Activated T-helper 2 cell treated with anti-CD3 and anti-CD28 coated beads, Interferon-gamma antibody, Interleukin-2, Interleukin-4, amounts not matched to agents 10 μg/mL and 5 μg/mL and 100 μg/mL, durations not matched to agents 14 hours and 24 hours and 36 hours (primary cell): ENCODE measurements at regions not wholly inside any gene's neighbourhood (a gene's known extent, or its start where the extent isn't known, plus 50 kb on each side); places are given as distances from the start of the nearest gene placed in this dataset.
A peak's percentile ranks its signal among the peaks of the same experiment; 100 is the strongest.

Source experiments
- DNase-seq: peaks from one replicate; pipeline ENCODE4 v3.0.0; 2021; ENCODE audit warnings: low spot score
- H3K27ac Mint-ChIP-seq: one replicate; pipeline ENCODE4 v1.8.0; 2021; ENCODE audit warnings: mixed read lengths
- H3K27me3 Mint-ChIP-seq: one replicate; pipeline ENCODE4 v1.8.0; 2021; ENCODE audit warnings: low read depth, mixed read lengths
- H3K36me3 Mint-ChIP-seq: one replicate; pipeline ENCODE4 v1.8.0; 2021; ENCODE audit warnings: low read depth, mixed read lengths
- H3K4me1 Mint-ChIP-seq: one replicate; pipeline ENCODE4 v1.8.0; 2021; ENCODE audit warnings: low read depth, mixed read lengths
- H3K4me3 Mint-ChIP-seq: one replicate; pipeline ENCODE4 v1.8.0; 2021; ENCODE audit warnings: low read depth, mild to moderate bottlenecking, moderate library complexity, mixed read lengths
- H3K9me3 Mint-ChIP-seq: one replicate; pipeline ENCODE4 v1.8.0; 2021; ENCODE audit warnings: mixed read lengths
- intact Hi-C: fragments of 100-400 bp; cut with micrococcal nuclease; formaldehyde crosslinking; loops from one replicate; pipeline ENCODE4 v1.15.1; 2023

- no peaks in the 10 kb centered on the region for H3K9me3 Mint-ChIP-seq
- H3K27me3 Mint-ChIP-seq: no peaks in the 10 kb centered on the region
Observed at GRCh38 chr6:53744321-53744720, 50.5 kb upstream of the LRRC1 start.

GRCh38 chr6:53741034-53741823 lies 53.6 kb upstream of the LRRC1 start:
- intact Hi-C loops: loop anchor here (1.0 kb wide), 1 partner anchor 9 kb away; no protein-coding TSS in a partner anchor
- H3K4me1 Mint-ChIP-seq: peaks cover 11% of the 10 kb centered on the region
- peak overlapping the region; percentile 67 for H3K27ac Mint-ChIP-seq
- peak overlapping the region; percentile 60 for H3K4me3 Mint-ChIP-seq
- no peaks in the 10 kb centered on the region for H3K36me3 Mint-ChIP-seq
- no peaks in the 10 kb centered on the region for H3K27me3 Mint-ChIP-seq
- H3K9me3 Mint-ChIP-seq: no peaks in the 10 kb centered on the region
- peak; percentile 13 for DNase-seq

More at GRCh38 chr6:53744321-53744720, 50.5 kb upstream of the LRRC1 start:
- no peak for DNase-seq
- Mint-ChIP-seq H3K4me1 (peaks cover 11% of the 10 kb centered on the region), H3K27ac (no peak overlapping the region), H3K4me3 (no peak overlapping the region), H3K36me3 (no peaks in the 10 kb centered on the region)
- intact Hi-C loops: no loop called here

DNA sequence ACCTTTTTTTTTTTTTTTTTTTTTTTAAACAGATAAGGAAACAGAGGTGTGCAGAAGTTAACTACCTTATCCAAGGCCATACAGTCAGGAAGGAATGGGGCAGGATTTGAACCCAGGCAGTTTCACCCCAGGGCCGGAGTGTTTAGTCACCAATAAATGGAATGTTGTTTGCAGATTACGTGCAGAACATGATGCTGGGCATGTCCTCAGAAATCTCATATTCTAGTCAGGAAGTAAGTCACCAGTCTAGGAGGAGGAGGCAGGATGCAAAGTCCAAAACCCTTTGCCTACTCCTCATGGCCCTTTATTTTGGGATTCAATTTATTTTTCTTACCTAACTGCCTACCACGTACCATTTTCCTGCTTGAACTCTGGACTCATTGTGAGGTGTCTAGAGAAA lies 57.1 kb upstream of the LRRC1 start:
- Mint-ChIP-seq H3K4me1 (peaks cover 41% of the 10 kb centered on the region), H3K36me3 (peaks cover 2% of the 10 kb centered on the region), H3K27me3 (no peaks in the 10 kb centered on the region), H3K27ac (no peak overlapping the region), H3K9me3 (no peaks in the 10 kb centered on the region), H3K4me3 (no peak overlapping the region)
- DNase-seq: no peak
- intact Hi-C loops: no loop called here

DNA sequence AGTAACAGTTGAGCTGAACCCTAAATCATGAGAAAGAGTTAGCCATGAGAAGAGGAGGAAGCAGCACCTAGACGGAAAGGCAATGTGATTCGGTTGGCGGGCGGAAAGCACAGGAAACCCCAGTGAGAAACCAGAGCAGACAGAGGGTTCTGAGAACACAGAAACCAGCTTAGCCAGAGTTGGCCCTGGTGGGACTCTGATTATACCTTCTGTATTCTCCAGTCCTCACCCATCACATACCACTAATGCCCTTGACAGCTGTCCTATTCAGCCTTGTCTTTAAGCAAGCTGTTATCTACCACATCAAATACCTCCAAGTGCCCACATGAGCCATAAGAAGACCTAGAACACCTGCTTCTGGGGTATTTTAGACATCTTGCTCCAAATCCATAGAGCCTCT lies 58.9 kb upstream of the LRRC1 start:
- no peak overlapping the region for H3K27ac Mint-ChIP-seq

GRCh38 chr6:53734473-53735299 lies 60.1 kb upstream of the LRRC1 start:
- peak; percentile 32 for DNase-seq
- H3K4me1 Mint-ChIP-seq: peaks cover 44% of the 10 kb centered on the region
- peak overlapping the region; percentile 30 for H3K4me3 Mint-ChIP-seq
- H3K36me3 Mint-ChIP-seq: peaks cover 2% of the 10 kb centered on the region
- intact Hi-C loops: loop anchor here (2.0 kb wide), 1 partner anchor 16 kb away; no protein-coding TSS in a partner anchor
- H3K27ac Mint-ChIP-seq: peak overlapping the region; percentile 24
- no peaks in the 10 kb centered on the region for H3K9me3 Mint-ChIP-seq
- no peaks in the 10 kb centered on the region for H3K27me3 Mint-ChIP-seq

More for the DNA sequence above, 58.9 kb upstream of the LRRC1 start:
- intact Hi-C loops: loop anchor here (2.0 kb wide), 1 partner anchor 17 kb away; no protein-coding TSS in a partner anchor
- peak; percentile 22 for DNase-seq
- Mint-ChIP-seq H3K27me3 (no peaks in the 10 kb centered on the region), H3K4me3 (no peak overlapping the region), H3K36me3 (peaks cover 2% of the 10 kb centered on the region), H3K9me3 (no peaks in the 10 kb centered on the region), H3K4me1 (peaks cover 45% of the 10 kb centered on the region)

- H3K36me3 Mint-ChIP-seq: peaks cover 2% of the 10 kb centered on the region
- peak overlapping the region; percentile 36 for H3K27ac Mint-ChIP-seq
- H3K27me3 Mint-ChIP-seq: no peaks in the 10 kb centered on the region
- H3K9me3 Mint-ChIP-seq: no peaks in the 10 kb centered on the region
- H3K4me1 Mint-ChIP-seq: peaks cover 49% of the 10 kb centered on the region
- no peak overlapping the region for H3K4me3 Mint-ChIP-seq
- intact Hi-C loops: loop anchor here (1.0 to 2.0 kb wide), 2 partner anchors 9 to 63 kb away; partner anchors contain the start of gene LRRC1
- no peak for DNase-seq
Observed at GRCh38 chr6:53731866-53732636, 62.8 kb upstream of the LRRC1 start.

- Mint-ChIP-seq H3K9me3 (no peaks in the 10 kb centered on the region), H3K36me3 (peaks cover 2% of the 10 kb centered on the region), H3K4me1 (peaks cover 45% of the 10 kb centered on the region), H3K27ac (no peak overlapping the region), H3K4me3 (no peak overlapping the region), H3K27me3 (peaks cover 5% of the 10 kb centered on the region)
- DNase-seq: no peak
- intact Hi-C loops: no loop called here
Observed at GRCh38 chr6:53730767-53731166, 64.0 kb upstream of the LRRC1 start.

DNA sequence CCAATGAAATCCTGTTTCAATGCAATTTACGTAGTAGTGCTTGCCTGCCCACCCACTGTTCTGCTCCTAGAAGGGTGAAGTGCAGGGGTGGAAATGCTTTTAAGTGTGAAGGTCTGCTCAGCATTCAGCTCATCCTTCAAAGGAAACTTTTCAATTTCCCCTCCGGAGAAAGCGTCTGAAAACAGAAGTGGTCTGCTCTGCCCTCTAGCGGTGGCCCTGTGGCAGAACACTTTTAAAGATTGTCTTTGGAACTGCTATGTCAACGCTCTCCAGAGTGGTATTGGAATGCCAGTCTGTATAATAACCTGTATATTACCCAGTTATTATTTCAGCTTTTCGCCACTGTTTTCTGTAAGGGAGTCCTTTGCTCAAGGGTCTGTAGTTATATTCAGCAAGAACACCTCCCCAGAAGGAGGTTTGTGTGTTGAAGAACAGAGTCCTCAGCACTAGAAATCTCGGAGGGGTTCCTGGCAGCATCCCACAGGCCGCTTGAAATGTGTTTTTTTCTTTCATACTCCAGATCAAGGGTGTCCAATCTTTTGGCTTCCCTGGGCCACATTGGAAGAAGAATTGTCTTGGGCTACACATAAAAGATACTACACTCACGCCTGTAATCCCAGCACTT lies 63.1 kb upstream of the KLHL31 start:
- Mint-ChIP-seq H3K27me3 (peaks cover 18% of the 10 kb centered on the region), H3K4me1 (peaks cover 24% of the 10 kb centered on the region), H3K27ac (no peak overlapping the region), H3K36me3 (no peaks in the 10 kb centered on the region), H3K4me3 (no peak overlapping the region), H3K9me3 (no peaks in the 10 kb centered on the region)
- DNase-seq: peak; percentile 43
- intact Hi-C loops: loop anchor here (5.0 kb wide), 3 partner anchors 76 to 556 kb away; partner anchors contain the start of gene GCLC

GRCh38 chr6:53727748-53728147 lies 62.2 kb upstream of the KLHL31 start:
- Mint-ChIP-seq H3K36me3 (no peaks in the 10 kb centered on the region), H3K4me1 (peaks cover 20% of the 10 kb centered on the region), H3K4me3 (no peak overlapping the region), H3K27me3 (peaks cover 22% of the 10 kb centered on the region), H3K27ac (no peak overlapping the region), H3K9me3 (no peaks in the 10 kb centered on the region)
- intact Hi-C loops: loop anchor here (5.0 kb wide), 3 partner anchors 75 to 555 kb away; partner anchors contain the start of gene GCLC
- DNase-seq: no peak

- Mint-ChIP-seq H3K9me3 (no peaks in the 10 kb centered on the region), H3K4me1 (peaks cover 7% of the 10 kb centered on the region), H3K27me3 (peaks cover 24% of the 10 kb centered on the region), H3K27ac (no peak overlapping the region), H3K36me3 (no peaks in the 10 kb centered on the region), H3K4me3 (no peak overlapping the region)
- intact Hi-C loops: loop anchor here (1.0 to 5.0 kb wide), 4 partner anchors 74 to 554 kb away; partner anchors contain the start of gene GCLC
- DNase-seq: peak; percentile 56
Observed at GRCh38 chr6:53725791-53726575, 60.4 kb upstream of the KLHL31 start.

DNA sequence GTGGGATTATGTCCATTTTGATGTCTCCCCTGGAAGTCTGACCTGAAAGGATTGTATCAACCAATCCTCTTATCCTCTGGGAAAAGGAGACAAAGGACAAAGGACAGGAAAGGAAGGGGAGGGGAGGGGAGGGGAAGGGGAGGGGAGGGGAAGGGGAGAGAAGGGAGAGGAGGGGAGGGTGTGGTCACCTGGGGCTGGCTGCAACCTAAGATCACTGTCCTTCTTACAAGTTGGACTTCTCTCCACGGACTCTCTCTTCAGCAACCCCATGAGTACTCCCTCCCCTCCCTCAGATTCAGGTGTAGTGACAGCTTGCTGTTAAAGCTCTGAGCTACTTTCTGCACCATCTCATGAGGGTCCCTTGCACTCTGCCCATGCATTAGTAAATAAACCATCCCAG lies 58.9 kb upstream of the KLHL31 start:
- H3K27me3 Mint-ChIP-seq: peaks cover 24% of the 10 kb centered on the region
- peaks cover 5% of the 10 kb centered on the region for H3K4me1 Mint-ChIP-seq
- intact Hi-C loops: no loop called here
- H3K36me3 Mint-ChIP-seq: no peaks in the 10 kb centered on the region
- no peak overlapping the region for H3K4me3 Mint-ChIP-seq
- DNase-seq: no peak
- H3K9me3 Mint-ChIP-seq: no peaks in the 10 kb centered on the region
- H3K27ac Mint-ChIP-seq: no peak overlapping the region
